SK-N-SH treated with all-trans-retinoic acid at 6 μM for 48 hours (cell line): ENCODE measurements at regions not wholly inside any gene's neighbourhood (a gene's known extent, or its start where the extent isn't known, plus 50 kb on each side); places are given as distances from the start of the nearest gene placed in this dataset.

ENCODE experiments used
- ATAC-seq: fragments of 200-7000 bp; cut with Tn5 transposase; 3 replicates; pipeline ENCODE4 v1.9.1; 2020; ENCODE audit warnings: mild to moderate bottlenecking, moderate library complexity
- ARNTL ChIP-seq: fragments of 450-650 bp; formaldehyde crosslinking; IDR thresholded peaks from 2 replicates; pipeline ENCODE4 v1.5.0; 2020; ENCODE audit warnings: low read depth, mild to moderate bottlenecking, moderate library complexity, borderline replicate concordance
- BACH2 ChIP-seq: fragments of 250-450 bp; sonication (Bioruptor Pico); IDR thresholded peaks from 2 replicates; pipeline ENCODE4 v1.9.0; 2021; ENCODE audit warnings: mild to moderate bottlenecking, borderline replicate concordance
- CSDC2 ChIP-seq: fragments of 250-450 bp; sonication (Bioruptor Pico); IDR thresholded peaks from 2 replicates; pipeline ENCODE4 v1.5.0; 2020; ENCODE audit warnings: mild to moderate bottlenecking, moderate library complexity
- ESRRG ChIP-seq: fragments of 250-450 bp; sonication (Bioruptor Pico); IDR thresholded peaks from 2 replicates; pipeline ENCODE4 v1.6.1; 2021; ENCODE audit warnings: mild to moderate bottlenecking
- GLIS3 ChIP-seq: fragments of 250-450 bp; sonication (Bioruptor Pico); IDR thresholded peaks from 2 replicates; pipeline ENCODE4 v1.5.0; 2020; ENCODE audit warnings: mild to moderate bottlenecking, moderate library complexity
- SNAI2 ChIP-seq: fragments of 250-450 bp; sonication (Bioruptor Pico); IDR thresholded peaks from 2 replicates; pipeline ENCODE4 v1.5.0; 2020; ENCODE audit warnings: mild to moderate bottlenecking, moderate library complexity
- TCF4 ChIP-seq: fragments of 250-450 bp; sonication (Bioruptor Pico); IDR thresholded peaks from 2 replicates; pipeline ENCODE4 v1.8.0; 2021; ENCODE audit warnings: mild to moderate bottlenecking, moderate library complexity, borderline replicate concordance
- TOX ChIP-seq: fragments of 250-450 bp; sonication (Bioruptor Pico); IDR thresholded peaks from 2 replicates; pipeline ENCODE4 v1.8.0; 2021; ENCODE audit warnings: mild to moderate bottlenecking, moderate library complexity, borderline replicate concordance
- ZFP3 ChIP-seq: fragments of 250-450 bp; sonication (Bioruptor Pico); IDR thresholded peaks from 2 replicates; pipeline ENCODE4 v1.5.0; 2020; ENCODE audit warnings: mild to moderate bottlenecking, moderate library complexity
- ZFP30 ChIP-seq: fragments of 450-650 bp; formaldehyde crosslinking; IDR thresholded peaks from 2 replicates; pipeline ENCODE4 v1.5.0; 2022; ENCODE audit warnings: mild to moderate bottlenecking, moderate library complexity
- ZNF565 ChIP-seq: fragments of 450-650 bp; formaldehyde crosslinking; conservative IDR thresholded peaks from 2 replicates; pipeline ENCODE4 v1.5.0; 2020; ENCODE audit warnings: low read depth, mild to moderate bottlenecking, moderate library complexity
- ZNF8 ChIP-seq: fragments of 450-650 bp; formaldehyde crosslinking; IDR thresholded peaks from 2 replicates; pipeline ENCODE4 v1.5.0; 2020; ENCODE audit warnings: mild to moderate bottlenecking, moderate library complexity
- TF ChIP-seq, protein P1 (sequence below): fragments of 250-450 bp; sonication (Bioruptor Pico); IDR thresholded peaks from 2 replicates; pipeline ENCODE4 v1.5.1; 2020; ENCODE audit warnings: low read depth, mild to moderate bottlenecking, moderate library complexity
- TF ChIP-seq, protein P2 (sequence below): fragments of 250-450 bp; sonication (Bioruptor Pico); IDR thresholded peaks from 2 replicates; pipeline ENCODE4 v1.5.1; 2021; ENCODE audit warnings: mild to moderate bottlenecking, moderate library complexity
- TF ChIP-seq, protein P3 (sequence below): fragments of 250-450 bp; sonication (Bioruptor Pico); IDR thresholded peaks from 2 replicates; pipeline ENCODE4 v1.8.0; 2021; ENCODE audit warnings: low read depth, mild to moderate bottlenecking, moderate library complexity, borderline replicate concordance
- TF ChIP-seq, protein P4 (sequence below): fragments of 250-450 bp; sonication (Bioruptor Pico); IDR thresholded peaks from 2 replicates; pipeline ENCODE4 v1.8.0; 2020; ENCODE audit warnings: mild to moderate bottlenecking, moderate library complexity, borderline replicate concordance

DNA sequence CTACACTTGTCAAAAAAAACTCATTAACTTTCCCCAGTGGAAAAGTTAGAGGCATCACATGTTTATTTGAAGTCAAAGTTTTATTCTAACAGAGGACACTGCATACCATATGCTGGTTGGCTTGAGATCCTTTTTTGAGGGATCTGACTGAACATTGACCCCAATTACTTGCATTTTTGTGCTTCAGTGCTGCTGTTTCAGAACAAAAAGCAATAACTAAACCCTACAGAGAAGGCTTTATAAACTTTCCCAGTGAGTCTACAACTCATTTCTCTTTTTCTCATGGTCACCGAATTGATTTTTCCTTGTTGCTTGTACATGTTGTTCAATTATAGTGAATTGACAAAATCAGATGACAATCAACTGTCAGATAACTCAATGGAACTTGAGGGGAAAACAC is 69.3 kb upstream of the PHYHIPL start (continued):
- TF ChIP-seq, protein P1, sequence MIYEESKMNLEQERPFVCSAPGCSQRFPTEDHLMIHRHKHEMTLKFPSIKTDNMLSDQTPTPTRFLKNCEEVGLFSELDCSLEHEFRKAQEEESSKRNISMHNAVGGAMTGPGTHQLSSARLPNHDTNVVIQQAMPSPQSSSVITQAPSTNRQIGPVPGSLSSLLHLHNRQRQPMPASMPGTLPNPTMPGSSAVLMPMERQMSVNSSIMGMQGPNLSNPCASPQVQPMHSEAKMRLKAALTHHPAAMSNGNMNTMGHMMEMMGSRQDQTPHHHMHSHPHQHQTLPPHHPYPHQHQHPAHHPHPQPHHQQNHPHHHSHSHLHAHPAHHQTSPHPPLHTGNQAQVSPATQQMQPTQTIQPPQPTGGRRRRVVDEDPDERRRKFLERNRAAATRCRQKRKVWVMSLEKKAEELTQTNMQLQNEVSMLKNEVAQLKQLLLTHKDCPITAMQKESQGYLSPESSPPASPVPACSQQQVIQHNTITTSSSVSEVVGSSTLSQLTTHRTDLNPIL (CRISPR knock-in tag), result no peak
- TF ChIP-seq ARNTL, result no peak
- no peak for TF ChIP-seq BACH2 (CRISPR knock-in tag)
- TF ChIP-seq, protein P2, sequence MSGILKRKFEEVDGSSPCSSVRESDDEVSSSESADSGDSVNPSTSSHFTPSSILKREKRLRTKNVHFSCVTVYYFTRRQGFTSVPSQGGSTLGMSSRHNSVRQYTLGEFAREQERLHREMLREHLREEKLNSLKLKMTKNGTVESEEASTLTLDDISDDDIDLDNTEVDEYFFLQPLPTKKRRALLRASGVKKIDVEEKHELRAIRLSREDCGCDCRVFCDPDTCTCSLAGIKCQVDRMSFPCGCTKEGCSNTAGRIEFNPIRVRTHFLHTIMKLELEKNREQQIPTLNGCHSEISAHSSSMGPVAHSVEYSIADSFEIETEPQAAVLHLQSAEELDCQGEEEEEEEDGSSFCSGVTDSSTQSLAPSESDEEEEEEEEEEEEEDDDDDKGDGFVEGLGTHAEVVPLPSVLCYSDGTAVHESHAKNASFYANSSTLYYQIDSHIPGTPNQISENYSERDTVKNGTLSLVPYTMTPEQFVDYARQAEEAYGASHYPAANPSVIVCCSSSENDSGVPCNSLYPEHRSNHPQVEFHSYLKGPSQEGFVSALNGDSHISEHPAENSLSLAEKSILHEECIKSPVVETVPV (CRISPR knock-in tag), result no peak
- TF ChIP-seq, protein P3, sequence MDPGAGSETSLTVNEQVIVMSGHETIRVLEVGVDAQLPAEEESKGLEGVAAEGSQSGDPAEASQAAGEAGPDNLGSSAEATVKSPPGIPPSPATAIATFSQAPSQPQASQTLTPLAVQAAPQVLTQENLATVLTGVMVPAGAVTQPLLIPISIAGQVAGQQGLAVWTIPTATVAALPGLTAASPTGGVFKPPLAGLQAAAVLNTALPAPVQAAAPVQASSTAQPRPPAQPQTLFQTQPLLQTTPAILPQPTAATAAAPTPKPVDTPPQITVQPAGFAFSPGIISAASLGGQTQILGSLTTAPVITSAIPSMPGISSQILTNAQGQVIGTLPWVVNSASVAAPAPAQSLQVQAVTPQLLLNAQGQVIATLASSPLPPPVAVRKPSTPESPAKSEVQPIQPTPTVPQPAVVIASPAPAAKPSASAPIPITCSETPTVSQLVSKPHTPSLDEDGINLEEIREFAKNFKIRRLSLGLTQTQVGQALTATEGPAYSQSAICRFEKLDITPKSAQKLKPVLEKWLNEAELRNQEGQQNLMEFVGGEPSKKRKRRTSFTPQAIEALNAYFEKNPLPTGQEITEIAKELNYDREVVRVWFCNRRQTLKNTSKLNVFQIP (CRISPR knock-in tag), result no peak
- no peak for TF ChIP-seq GLIS3
- TF ChIP-seq ZFP3, result no peak

DNA sequence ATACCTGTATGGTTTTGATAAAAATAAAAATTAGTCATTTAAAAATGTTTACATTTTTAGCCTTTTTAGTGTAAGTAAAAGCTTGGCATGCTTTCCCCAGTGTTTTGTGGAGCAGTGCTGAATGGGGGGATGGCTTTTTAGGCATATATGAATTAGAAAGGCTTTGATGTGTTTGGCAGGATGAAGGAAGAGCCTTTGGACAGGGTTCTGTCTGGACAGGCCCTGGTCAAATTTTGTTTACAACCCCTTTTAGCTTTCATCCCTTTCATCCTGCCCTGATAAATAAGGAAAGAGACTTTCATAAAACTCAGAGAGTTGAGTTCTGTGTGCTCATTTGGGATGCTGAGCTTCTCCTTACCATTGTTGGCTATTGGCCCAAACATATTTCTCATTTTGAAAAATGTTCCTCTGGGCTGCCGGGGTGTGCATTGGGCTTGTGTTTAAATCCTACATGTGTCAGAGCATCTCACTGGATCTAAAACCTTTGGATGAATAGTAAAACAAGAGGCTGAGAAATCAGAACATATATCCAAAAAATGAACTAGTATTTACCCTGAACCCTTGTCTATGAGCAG is 68.1 kb upstream of the PHYHIPL start:
- ATAC-seq, result no peak
- TF ChIP-seq, protein P3 (CRISPR knock-in tag), result no peak
- no peak for TF ChIP-seq ESRRG (CRISPR knock-in tag)
- TF ChIP-seq SNAI2 (CRISPR knock-in tag), result no peak
- TF ChIP-seq, protein P2 (CRISPR knock-in tag), result no peak
- TF ChIP-seq, protein P1 (CRISPR knock-in tag), result no peak
- no peak for TF ChIP-seq ZNF8 (CRISPR knock-in tag)
- no peak for TF ChIP-seq GLIS3
- TF ChIP-seq, protein P4, sequence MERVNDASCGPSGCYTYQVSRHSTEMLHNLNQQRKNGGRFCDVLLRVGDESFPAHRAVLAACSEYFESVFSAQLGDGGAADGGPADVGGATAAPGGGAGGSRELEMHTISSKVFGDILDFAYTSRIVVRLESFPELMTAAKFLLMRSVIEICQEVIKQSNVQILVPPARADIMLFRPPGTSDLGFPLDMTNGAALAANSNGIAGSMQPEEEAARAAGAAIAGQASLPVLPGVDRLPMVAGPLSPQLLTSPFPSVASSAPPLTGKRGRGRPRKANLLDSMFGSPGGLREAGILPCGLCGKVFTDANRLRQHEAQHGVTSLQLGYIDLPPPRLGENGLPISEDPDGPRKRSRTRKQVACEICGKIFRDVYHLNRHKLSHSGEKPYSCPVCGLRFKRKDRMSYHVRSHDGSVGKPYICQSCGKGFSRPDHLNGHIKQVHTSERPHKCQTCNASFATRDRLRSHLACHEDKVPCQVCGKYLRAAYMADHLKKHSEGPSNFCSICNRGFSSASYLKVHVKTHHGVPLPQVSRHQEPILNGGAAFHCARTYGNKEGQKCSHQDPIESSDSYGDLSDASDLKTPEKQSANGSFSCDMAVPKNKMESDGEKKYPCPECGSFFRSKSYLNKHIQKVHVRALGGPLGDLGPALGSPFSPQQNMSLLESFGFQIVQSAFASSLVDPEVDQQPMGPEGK (CRISPR knock-in tag), result no peak
- TF ChIP-seq ZFP3, result no peak
- no peak for TF ChIP-seq CSDC2 (CRISPR knock-in tag)
- no peak for TF ChIP-seq TOX (CRISPR knock-in tag)

DNA sequence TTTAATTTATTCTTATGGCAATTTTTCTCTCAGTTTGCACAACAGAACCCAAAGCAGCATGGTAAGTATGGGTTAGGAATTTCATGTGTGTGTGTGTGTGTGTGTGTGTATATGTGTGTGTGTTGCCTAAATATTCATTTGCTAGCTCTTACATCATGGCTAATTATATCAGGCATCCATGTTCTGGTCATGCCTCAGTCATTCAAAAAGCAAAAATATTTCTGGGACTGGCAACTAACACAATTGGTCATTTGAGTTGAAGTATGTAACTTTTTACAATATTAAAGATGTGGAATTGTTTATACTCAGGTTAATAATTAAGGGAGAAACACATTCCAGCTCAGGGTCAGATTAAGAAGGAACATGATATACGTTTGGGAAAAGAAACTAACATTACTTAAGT is 67.6 kb upstream of the PHYHIPL start:
- ATAC-seq, result no peak
- no peak for TF ChIP-seq GLIS3
- no peak for TF ChIP-seq TOX (CRISPR knock-in tag)
- TF ChIP-seq ZFP30 (CRISPR knock-in tag), result no peak
- TF ChIP-seq ESRRG (CRISPR knock-in tag), result no peak
- no peak for TF ChIP-seq ZNF565 (CRISPR knock-in tag)
- no peak for TF ChIP-seq BACH2 (CRISPR knock-in tag)
- no peak for TF ChIP-seq TCF4 (CRISPR knock-in tag)
